Osteoblast (primary cell): ENCODE measurements at regions not wholly inside any gene's neighbourhood (a gene's known extent, or its start where the extent isn't known, plus 50 kb on each side); places are given as distances from the start of the nearest gene placed in this dataset.

ENCODE experiments used
- DNase-seq: peaks from one replicate; pipeline ENCODE4 v3.0.0; 2011; ENCODE audit warnings: low spot score, mixed read lengths; ENCODE audit not compliant: insufficient read length; ENCODE audit errors: missing footprints
- H2AFZ ChIP-seq: 2 replicates; pipeline ENCODE4 v1.6.0; 2011; ENCODE audit warnings: mild to moderate bottlenecking, low read length
- H3K27ac ChIP-seq: 2 replicates; pipeline ENCODE4 v1.5.1; 2011; ENCODE audit warnings: mild to moderate bottlenecking, low read depth, low read length, moderate library complexity
- H3K27me3 ChIP-seq: 2 replicates; pipeline ENCODE4 v1.6.0; 2012; ENCODE audit warnings: mild to moderate bottlenecking, control low read depth, inconsistent platforms, low read length, moderate library complexity; ENCODE audit not compliant: insufficient read depth
- H3K36me3 ChIP-seq: 2 replicates; pipeline ENCODE4 v1.5.1; 2011; ENCODE audit warnings: mild to moderate bottlenecking, low read length, control low read depth, moderate library complexity; ENCODE audit not compliant: insufficient read depth
- H3K4me1 ChIP-seq: 2 replicates; pipeline ENCODE4 v1.5.1; 2011; ENCODE audit warnings: mild to moderate bottlenecking, low read length, control low read depth, moderate library complexity; ENCODE audit not compliant: insufficient read depth
- H3K4me2 ChIP-seq: 2 replicates; pipeline ENCODE4 v1.6.0; 2011; ENCODE audit warnings: mild to moderate bottlenecking, low read length; ENCODE audit not compliant: insufficient read depth
- H3K4me3 ChIP-seq: fragments of 200-600 bp; sonication (generic); 3 replicates; pipeline ENCODE4 v1.5.1; 2012; ENCODE audit warnings: mild to moderate bottlenecking, low read length, inconsistent platforms; ENCODE audit not compliant: insufficient read depth
- H3K79me2 ChIP-seq: 2 replicates; pipeline ENCODE4 v1.6.0; 2012; ENCODE audit warnings: mild to moderate bottlenecking, low read length, control low read depth, inconsistent platforms; ENCODE audit not compliant: insufficient read depth
- H3K9me3 ChIP-seq: 2 replicates; pipeline ENCODE4 v1.5.1; 2011; ENCODE audit warnings: low read depth, low read length, control low read depth
- H4K20me1 ChIP-seq: 2 replicates; pipeline ENCODE4 v1.6.0; 2012; ENCODE audit warnings: mild to moderate bottlenecking, low read length, control low read depth; ENCODE audit not compliant: insufficient read depth
- TF ChIP-seq, protein P1 (sequence below): IDR thresholded peaks from 2 replicates; pipeline ENCODE4 v1.5.1; 2011; ENCODE audit warnings: mild to moderate bottlenecking, low read depth, low read length, moderate library complexity; ENCODE audit errors: extremely low read depth

DNA sequence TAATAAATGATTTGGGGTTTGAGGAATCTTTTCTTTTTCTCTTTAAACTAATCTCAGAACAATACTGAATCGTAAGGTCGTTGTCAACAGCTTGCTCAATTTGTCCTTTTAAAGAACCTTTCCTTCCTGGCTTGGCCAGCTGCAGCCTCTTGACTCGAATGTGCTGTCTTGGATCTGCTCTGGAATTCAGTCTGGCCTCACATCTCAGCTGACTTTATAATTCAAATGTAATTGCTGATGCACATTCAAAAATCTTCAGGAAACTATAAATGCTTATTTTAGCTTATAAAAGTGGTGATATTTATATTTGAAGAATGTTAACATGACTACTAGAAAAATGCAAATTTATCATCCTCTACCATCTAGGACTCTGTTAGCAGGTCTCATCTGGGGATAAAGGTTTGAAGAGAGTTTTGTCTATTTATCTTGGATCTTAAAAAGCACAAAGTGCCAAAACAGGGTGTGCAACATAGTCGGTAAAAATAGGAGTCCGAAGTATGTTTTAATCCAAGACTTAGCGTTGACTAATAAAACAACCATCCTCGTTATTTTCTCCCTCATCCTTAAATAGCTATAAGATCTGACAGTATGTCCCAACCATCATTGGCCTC is 1035.2 kb downstream of the MCTP2 start:
- no peak overlapping the region for H3K4me3 ChIP-seq
- no peak overlapping the region for H2AFZ ChIP-seq
- no peak for DNase-seq
- H3K9me3 ChIP-seq: no peaks in the 10 kb centered on the region
- peak overlapping the region; percentile 29 for H3K27ac ChIP-seq
- no peaks in the 10 kb centered on the region for H3K79me2 ChIP-seq
- peaks cover 22% of the 10 kb centered on the region for H3K4me1 ChIP-seq
- H3K36me3 ChIP-seq: no peaks in the 10 kb centered on the region
- H4K20me1 ChIP-seq: no peaks in the 10 kb centered on the region
- no peak overlapping the region for H3K4me2 ChIP-seq
- no peaks in the 10 kb centered on the region for H3K27me3 ChIP-seq
- TF ChIP-seq, protein P1, sequence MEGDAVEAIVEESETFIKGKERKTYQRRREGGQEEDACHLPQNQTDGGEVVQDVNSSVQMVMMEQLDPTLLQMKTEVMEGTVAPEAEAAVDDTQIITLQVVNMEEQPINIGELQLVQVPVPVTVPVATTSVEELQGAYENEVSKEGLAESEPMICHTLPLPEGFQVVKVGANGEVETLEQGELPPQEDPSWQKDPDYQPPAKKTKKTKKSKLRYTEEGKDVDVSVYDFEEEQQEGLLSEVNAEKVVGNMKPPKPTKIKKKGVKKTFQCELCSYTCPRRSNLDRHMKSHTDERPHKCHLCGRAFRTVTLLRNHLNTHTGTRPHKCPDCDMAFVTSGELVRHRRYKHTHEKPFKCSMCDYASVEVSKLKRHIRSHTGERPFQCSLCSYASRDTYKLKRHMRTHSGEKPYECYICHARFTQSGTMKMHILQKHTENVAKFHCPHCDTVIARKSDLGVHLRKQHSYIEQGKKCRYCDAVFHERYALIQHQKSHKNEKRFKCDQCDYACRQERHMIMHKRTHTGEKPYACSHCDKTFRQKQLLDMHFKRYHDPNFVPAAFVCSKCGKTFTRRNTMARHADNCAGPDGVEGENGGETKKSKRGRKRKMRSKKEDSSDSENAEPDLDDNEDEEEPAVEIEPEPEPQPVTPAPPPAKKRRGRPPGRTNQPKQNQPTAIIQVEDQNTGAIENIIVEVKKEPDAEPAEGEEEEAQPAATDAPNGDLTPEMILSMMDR: no peak

DNA sequence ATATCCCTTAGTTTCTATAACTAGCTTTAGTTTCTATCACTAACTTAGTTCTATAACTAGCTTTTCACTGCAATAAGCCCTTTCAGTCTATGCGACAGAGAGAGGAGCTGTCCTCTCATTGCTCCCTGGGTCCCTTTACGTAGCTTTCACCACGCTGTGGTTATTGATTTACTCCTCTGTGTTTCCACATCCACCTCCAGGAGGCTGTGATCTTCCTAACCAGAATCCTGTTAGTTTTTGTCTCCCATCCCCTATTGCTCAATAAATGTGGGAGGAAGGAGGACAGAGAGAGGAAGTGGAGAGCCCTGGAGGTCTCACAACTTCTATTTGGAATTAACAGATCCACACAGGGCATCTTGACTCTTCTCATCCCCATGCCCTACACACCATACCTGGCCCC is 1036.1 kb downstream of the MCTP2 start:
- H3K4me3 ChIP-seq: no peak overlapping the region

DNA sequence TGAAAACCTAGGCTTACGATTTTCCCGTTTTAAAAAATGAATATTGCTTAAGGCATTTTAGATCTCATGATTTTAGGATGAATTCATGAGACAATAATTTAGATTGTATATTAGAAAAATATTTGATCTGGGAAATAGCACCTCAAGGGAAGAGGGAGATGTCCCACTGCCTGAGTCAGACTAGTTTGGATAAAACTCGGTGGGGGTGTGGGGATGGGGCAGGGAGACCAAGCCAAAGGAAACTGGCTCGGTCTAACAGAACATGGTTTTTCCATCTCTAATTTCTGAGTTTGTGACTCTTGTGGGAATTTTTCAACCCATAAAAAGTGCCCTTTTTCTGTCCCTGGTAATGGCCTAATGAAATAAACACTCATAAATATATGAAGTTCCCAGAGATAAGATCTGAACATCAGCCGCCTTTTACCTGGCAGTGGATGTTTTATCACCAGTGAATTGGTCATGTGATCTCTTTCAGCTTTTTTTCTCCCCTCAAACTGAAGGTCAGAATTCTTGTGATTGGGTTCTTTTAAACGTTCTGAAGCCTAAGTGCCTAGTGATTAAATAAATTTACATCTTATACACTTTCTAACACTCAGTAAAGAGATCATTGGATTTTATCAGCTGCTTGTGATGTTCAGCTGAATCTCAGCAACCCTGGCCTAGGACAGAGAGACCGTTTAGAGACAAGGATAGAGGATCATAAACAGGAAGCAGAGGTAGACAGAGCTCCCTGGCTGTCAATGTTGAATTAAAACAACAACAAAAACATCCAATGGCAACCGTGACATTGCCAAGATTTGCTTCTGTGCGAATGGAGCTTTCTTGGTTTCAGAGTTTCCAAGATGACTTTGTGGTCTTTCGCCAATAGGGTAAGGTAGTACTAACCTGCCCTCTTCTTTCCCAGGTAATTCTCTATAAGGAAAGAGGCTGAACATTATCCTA is 1038.2 kb downstream of the MCTP2 start:
- H3K79me2 ChIP-seq: no peaks in the 10 kb centered on the region
- H3K27me3 ChIP-seq: no peaks in the 10 kb centered on the region
- H2AFZ ChIP-seq: no peak overlapping the region
- no peaks in the 10 kb centered on the region for H4K20me1 ChIP-seq
- DNase-seq: no peak
- TF ChIP-seq, protein P1: no peak
- H3K4me2 ChIP-seq: no peak overlapping the region
- H3K9me3 ChIP-seq: no peaks in the 10 kb centered on the region
- H3K27ac ChIP-seq: peak overlapping the region; percentile 47
- H3K4me3 ChIP-seq: no peak overlapping the region
- H3K4me1 ChIP-seq: peaks cover 12% of the 10 kb centered on the region
- no peaks in the 10 kb centered on the region for H3K36me3 ChIP-seq

More for the DNA sequence above, 1036.1 kb downstream of the MCTP2 start:
- H3K27ac ChIP-seq: peak overlapping the region; percentile 3
- H3K4me2 ChIP-seq: no peak overlapping the region
- peaks cover 18% of the 10 kb centered on the region for H3K4me1 ChIP-seq
- no peaks in the 10 kb centered on the region for H3K27me3 ChIP-seq
- TF ChIP-seq, protein P1: no peak
- H4K20me1 ChIP-seq: no peaks in the 10 kb centered on the region
- no peak for DNase-seq
- H3K9me3 ChIP-seq: no peaks in the 10 kb centered on the region
- no peaks in the 10 kb centered on the region for H3K36me3 ChIP-seq
- H3K79me2 ChIP-seq: no peaks in the 10 kb centered on the region
- no peak overlapping the region for H2AFZ ChIP-seq

DNA sequence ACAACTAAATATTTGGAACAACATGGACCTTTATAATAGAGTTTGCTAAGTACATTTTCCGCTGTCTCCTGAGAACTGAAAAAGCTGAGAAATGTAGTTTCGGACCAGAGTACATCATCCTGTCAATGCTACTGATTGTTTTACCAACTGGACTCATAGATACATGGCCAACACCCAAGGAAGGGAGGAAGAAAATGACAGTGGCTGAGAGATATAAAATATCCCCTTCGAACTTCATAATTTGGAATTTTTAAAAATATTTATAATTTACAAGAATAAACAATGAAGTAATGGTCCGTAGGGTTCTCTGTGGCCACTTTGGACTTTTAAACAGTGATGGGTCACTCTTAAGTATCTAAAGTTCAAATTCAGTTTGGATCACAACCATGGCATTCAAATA is 1042.7 kb downstream of the MCTP2 start:
- H3K9me3 ChIP-seq: no peaks in the 10 kb centered on the region
- H2AFZ ChIP-seq: no peak overlapping the region
- no peak overlapping the region for H3K27ac ChIP-seq
- H4K20me1 ChIP-seq: no peaks in the 10 kb centered on the region
- no peak overlapping the region for H3K4me3 ChIP-seq
- DNase-seq: no peak
- no peaks in the 10 kb centered on the region for H3K27me3 ChIP-seq
- H3K4me2 ChIP-seq: no peak overlapping the region
- H3K79me2 ChIP-seq: no peaks in the 10 kb centered on the region
- TF ChIP-seq, protein P1: no peak
- H3K4me1 ChIP-seq: peaks cover 17% of the 10 kb centered on the region
- no peaks in the 10 kb centered on the region for H3K36me3 ChIP-seq
